H1 (cell line): ENCODE measurements at regions not wholly inside any gene's neighbourhood (a gene's known extent, or its start where the extent isn't known, plus 50 kb on each side); places are given as distances from the start of the nearest gene placed in this dataset.

Experiments
- CTCF ChIA-PET: fragments of 300-600 bp; sonication (Branson Sonifier 250); formaldehyde crosslinking; loops from one replicate; lab custom pipeline; 2021; ENCODE audit not compliant: partially characterized antibody; lab: Charles Lee
- POLR2A ChIA-PET: fragments of 300-600 bp; sonication (Branson Sonifier 250); formaldehyde crosslinking; loops from one replicate; lab custom pipeline; 2021; ENCODE audit warnings: inconsistent platforms; ENCODE audit not compliant: partially characterized antibody; lab: Charles Lee
- DNase-seq, 2 experiments: peaks; one replicate each; pipeline versions ENCODE4 v3.0.0 to v3.0.0-alpha.2; 2010 to 2022; ENCODE audit warnings: low spot score in 2 of 2, low read depth in 1 of 2, mixed read lengths in 1 of 2
- FAIRE-seq: peaks from 2 replicates; lab custom pipeline; 2011; peaks lifted over from hg19 to GRCh38; lab: Jason Lieb, UNC
- H2AFZ ChIP-seq: 2 replicates; pipeline ENCODE4 v1.8.1; 2012; ENCODE audit warnings: low read length, inconsistent platforms
- H2AK5ac ChIP-seq: 2 replicates; pipeline ENCODE4 v1.6.1; 2013; ENCODE audit warnings: low read depth, low read length
- H2BK120ac ChIP-seq: replicated peaks from 2 replicates; pipeline ENCODE3; 2013; ENCODE audit warnings: low read depth, low read length, inconsistent platforms
- H2BK12ac ChIP-seq: 2 replicates; pipeline ENCODE4 v1.6.1; 2013; ENCODE audit warnings: low read depth, low read length
- H2BK15ac ChIP-seq: 2 replicates; pipeline ENCODE4 v1.6.1; 2013; ENCODE audit warnings: low read length
- H2BK20ac ChIP-seq: 2 replicates; pipeline ENCODE4 v1.6.1; 2013; ENCODE audit warnings: low read length
- H2BK5ac ChIP-seq: 2 replicates; pipeline ENCODE4 v1.6.1; 2013; ENCODE audit warnings: low read depth, low read length
- H3K14ac ChIP-seq: 2 replicates; pipeline ENCODE4 v1.6.1; 2013; ENCODE audit warnings: inconsistent platforms; ENCODE audit not compliant: insufficient read length
- H3K18ac ChIP-seq: 2 replicates; pipeline ENCODE4 v1.6.1; 2013; ENCODE audit warnings: low read length; ENCODE audit errors: extremely low read depth
- H3K23ac ChIP-seq: 2 replicates; pipeline ENCODE4 v1.6.1; 2013; ENCODE audit warnings: inconsistent platforms; ENCODE audit not compliant: insufficient read length
- H3K23me2 ChIP-seq: 2 replicates; pipeline ENCODE4 v1.6.1; 2013; ENCODE audit warnings: low read depth, low read length
- H3K27ac ChIP-seq: 2 replicates; pipeline ENCODE4 v1.6.1; 2011; ENCODE audit warnings: low read depth, low read length, inconsistent platforms
- H3K27me3 ChIP-seq, 4 experiments: replicated peaks in 1 of 4; 1 replicate in 1 of 4; 2 replicates in 3 of 4; pipeline versions ENCODE4 v1.6.1 to v1.8.1; 2011 to 2013; ENCODE audit warnings: low read length in 3 of 4, mild to moderate bottlenecking in 3 of 4, inconsistent platforms in 2 of 4, mixed read lengths in 2 of 4, moderate library complexity in 1 of 4; ENCODE audit not compliant: control insufficient read depth in 3 of 4, insufficient read depth in 3 of 4; ENCODE audit errors: extremely low read depth in 1 of 4
- H3K36me3 ChIP-seq, 4 experiments: 2 replicates each; pipeline versions ENCODE4 v1.6.1 to v1.8.1; 2011 to 2013; ENCODE audit warnings: mild to moderate bottlenecking in 4 of 4, low read length in 3 of 4, moderate library complexity in 2 of 4, control low read depth in 1 of 4, inconsistent platforms in 1 of 4; ENCODE audit not compliant: insufficient read depth in 4 of 4, control insufficient read depth in 2 of 4
- H3K4ac ChIP-seq: replicated peaks from 2 replicates; pipeline ENCODE3; 2013; ENCODE audit warnings: low read length, low read depth, mixed read lengths, inconsistent platforms; ENCODE audit not compliant: insufficient read length
- H3K4me1 ChIP-seq, 4 experiments: replicated peaks in 1 of 4; 1 replicate in 1 of 4; 2 replicates in 3 of 4; pipeline versions ENCODE4 v1.6.1 to v1.8.1; 2011 to 2013; ENCODE audit warnings: low read length in 3 of 4, inconsistent platforms in 2 of 4, mixed read lengths in 1 of 4; ENCODE audit not compliant: insufficient read depth in 4 of 4, control insufficient read depth in 3 of 4
- H3K4me2 ChIP-seq, 2 experiments: 2 replicates each; pipeline versions ENCODE4 v1.6.1 to v1.8.1; 2011 to 2013; ENCODE audit warnings: low read depth in 2 of 2, low read length in 2 of 2, control low read depth in 1 of 2, inconsistent platforms in 1 of 2, mild to moderate bottlenecking in 1 of 2; ENCODE audit not compliant: insufficient read depth in 1 of 2
- H3K4me3 ChIP-seq, 4 experiments: fragments of 200-600, 300-600 bp in 1 of 4; sonication (generic), shearing (Covaris generic), sonication (Bioruptor Twin) in 1 of 4; 2 replicates each; pipeline versions ENCODE4 v1.5.1 to v1.8.1; 2011 to 2016; ENCODE audit warnings: low read length in 4 of 4, low read depth in 3 of 4, control low read depth in 2 of 4, inconsistent platforms in 2 of 4, mild to moderate bottlenecking in 2 of 4, mixed read lengths in 1 of 4, moderate library complexity in 1 of 4; ENCODE audit not compliant: insufficient read depth in 2 of 4; ENCODE audit errors: extremely low read depth in 1 of 4
- H3K56ac ChIP-seq: replicated peaks from 2 replicates; pipeline ENCODE3; 2013; ENCODE audit warnings: low read depth, mild to moderate bottlenecking, mixed read lengths, low read length, inconsistent platforms; ENCODE audit not compliant: insufficient read length
- H3K79me1 ChIP-seq: 2 replicates; pipeline ENCODE4 v1.6.1; 2013; ENCODE audit warnings: low read depth, low read length, control low read depth
- H3K79me2 ChIP-seq, 2 experiments: 2 replicates each; pipeline versions ENCODE4 v1.6.1 to v1.8.1; 2012 to 2013; ENCODE audit warnings: low read length in 2 of 2, mild to moderate bottlenecking in 2 of 2, inconsistent platforms in 1 of 2; ENCODE audit not compliant: insufficient read depth in 2 of 2, control insufficient read depth in 1 of 2
- H3K9ac ChIP-seq, 4 experiments: replicated peaks in 1 of 4; 1 replicate in 1 of 4; 2 replicates in 3 of 4; pipeline versions ENCODE4 v1.6.1 to v1.8.1; 2011 to 2013; ENCODE audit warnings: low read depth in 3 of 4, low read length in 3 of 4, control low read depth in 2 of 4, mild to moderate bottlenecking in 2 of 4, moderate library complexity in 2 of 4, inconsistent platforms in 1 of 4; ENCODE audit errors: extremely low read depth in 1 of 4
- H3K9me3 ChIP-seq, 2 experiments: 2 replicates each; pipeline versions ENCODE4 v1.6.1 to v1.8.1; 2012 to 2013; ENCODE audit warnings: mild to moderate bottlenecking in 2 of 2, moderate library complexity in 2 of 2, control low read depth in 1 of 2, inconsistent platforms in 1 of 2, low read depth in 1 of 2, low read length in 1 of 2, mixed read lengths in 1 of 2; ENCODE audit not compliant: insufficient read depth in 2 of 2
- H4K20me1 ChIP-seq, 2 experiments: replicated peaks in 1 of 2; 2 replicates each; pipeline versions ENCODE3 to v1.8.1; 2011 to 2013; ENCODE audit warnings: inconsistent platforms in 2 of 2, low read length in 2 of 2, mild to moderate bottlenecking in 1 of 2; ENCODE audit not compliant: insufficient read depth in 2 of 2, control insufficient read depth in 1 of 2
- H4K5ac ChIP-seq: 2 replicates; pipeline ENCODE4 v1.6.1; 2013; ENCODE audit warnings: low read length, low read depth, mixed read lengths, inconsistent platforms; ENCODE audit not compliant: insufficient read length
- H4K8ac ChIP-seq: 2 replicates; pipeline ENCODE4 v1.8.0; 2013; ENCODE audit warnings: mild to moderate bottlenecking, moderate library complexity, low read length, inconsistent platforms; ENCODE audit not compliant: insufficient read depth; ENCODE audit errors: extremely low read depth
- H4K91ac ChIP-seq: replicated peaks from 2 replicates; pipeline ENCODE3; 2013; ENCODE audit warnings: low read length, mixed read lengths, inconsistent platforms; ENCODE audit not compliant: insufficient read length
- JUN ChIP-seq: IDR thresholded peaks from 2 replicates; pipeline ENCODE4 v1.6.1; 2011; ENCODE audit warnings: low read depth, mild to moderate bottlenecking, improper control_type of control experiment, low read length
- MAX ChIP-seq: IDR thresholded peaks from 2 replicates; pipeline ENCODE4 v1.6.1; 2012; ENCODE audit warnings: inconsistent platforms
- NANOG ChIP-seq: IDR thresholded peaks from 2 replicates; pipeline ENCODE4 v1.6.1; 2011; ENCODE audit warnings: low read length, low read depth, mild to moderate bottlenecking, inconsistent platforms; ENCODE audit not compliant: insufficient read depth, poor library complexity, severe bottlenecking
- WGBS, 2 experiments: shearing (Covaris generic) in 1 of 2; methylation state at CpG; one replicate each; pipeline versions ENCODE4 v1.1.6 to v1.1.7; 2013 to 2015; ENCODE audit warnings: low lambda C conversion rate in 2 of 2, mixed read lengths in 2 of 2, inconsistent platforms in 1 of 2, low coverage in 1 of 2, missing lambda C conversion rate in 1 of 2; ENCODE audit not compliant: insufficient replicate concordance in 2 of 2, insufficient coverage in 1 of 2, insufficient read length in 1 of 2; ENCODE audit errors: extremely low coverage in 1 of 2, missing lambda C conversion rate in 1 of 2; 5-methylcytosine and 5-hydroxymethylcytosine counted together

- Histone ChIP-seq H3K4me2 (no peak overlapping the region), H2BK20ac (no peak overlapping the region), H3K9me3 (no peaks in the 10 kb centered on the region), H2BK120ac (no peak overlapping the region), H4K20me1 (no peaks in the 10 kb centered on the region), H3K9ac (no peak overlapping the region), H2BK15ac (no peak overlapping the region), H4K91ac (no peak overlapping the region), H3K18ac (no peak overlapping the region), H3K27ac (no peak overlapping the region), H3K14ac (no peak overlapping the region), H2AFZ (no peak overlapping the region), H3K23me2 (no peaks in the 10 kb centered on the region), H3K4ac (no peak overlapping the region), H3K27me3 (no peaks in the 10 kb centered on the region), H3K79me1 (no peaks in the 10 kb centered on the region; the same call in 1 of the 2 replicates), H3K56ac (no peak overlapping the region), H3K23ac (no peak overlapping the region), H3K36me3 (no peaks in the 10 kb centered on the region; a peak in 1 of 8 replicates), H4K5ac (no peak overlapping the region), H2AK5ac (no peak overlapping the region), H3K79me2 (no peaks in the 10 kb centered on the region), H3K4me1 (no peaks in the 10 kb centered on the region; a peak in 1 of 7 replicates), H2BK12ac (no peak overlapping the region), H4K8ac (no peak overlapping the region), H3K4me3 (no peak overlapping the region), H2BK5ac (no peak overlapping the region)
- POLR2A ChIA-PET: no interaction called here
- FAIRE-seq (no peak), DNase-seq (no peak)
- WGBS, 2 experiments: 95% methylated on average over 1 of the region's 1 CpG; no CpG with 5 or more reads in 1 of the 2 experiments
- TF ChIP-seq NANOG (no peak), JUN (no peak), MAX (no peak)
- CTCF ChIA-PET: interaction anchor here (0.5 kb wide), 1 partner anchor 1197 kb away, joined by 3 read pairs; no protein-coding TSS in a partner anchor
Measured at GRCh38 chr19:28627669-28628068, 585.3 kb downstream of the UQCRFS1 start.
